Neural progenitor cell (in vitro differentiated cells): ENCODE measurements at regions not wholly inside any gene's neighbourhood (a gene's known extent, or its start where the extent isn't known, plus 50 kb on each side); places are given as distances from the start of the nearest gene placed in this dataset.

Source experiments
- EZH2 ChIP-seq: fragments of 200-600 bp; sonication (generic); IDR thresholded peaks from 2 replicates; pipeline ENCODE4 v1.6.1; 2017; ENCODE audit warnings: antibody characterized with exemption, mild to moderate bottlenecking, moderate library complexity
- EZH2phosphoT487 ChIP-seq: fragments of 200-600 bp; sonication (generic); IDR thresholded peaks from 2 replicates; pipeline ENCODE4 v1.6.1; 2017; ENCODE audit warnings: antibody characterized with exemption
- TF ChIP-seq, protein P1 (sequence below): fragments of 200-600 bp; sonication (generic); IDR thresholded peaks from 2 replicates; pipeline ENCODE4 v1.5.1; 2017; ENCODE audit warnings: antibody characterized with exemption, mild to moderate bottlenecking

DNA sequence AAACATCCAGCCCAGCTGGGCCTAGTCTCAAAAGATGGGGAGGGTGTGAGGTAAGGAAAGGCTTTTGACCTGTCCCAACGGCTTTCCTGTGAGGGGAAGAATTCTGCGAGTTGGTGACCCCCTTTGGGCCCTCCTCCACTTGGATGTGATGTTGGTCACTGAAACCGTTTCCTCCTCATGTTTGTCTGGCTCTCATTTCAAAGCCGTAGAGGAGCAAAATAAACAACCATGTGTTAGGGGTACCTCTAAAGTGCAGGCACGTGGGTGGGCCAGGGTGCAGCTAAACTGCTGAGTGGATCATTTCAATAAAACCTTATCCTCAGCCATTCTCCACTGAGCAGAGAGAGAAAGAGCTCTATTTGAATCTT is 84.3 kb upstream of the MELK start:
- no peak for TF ChIP-seq EZH2
- TF ChIP-seq, protein P1, sequence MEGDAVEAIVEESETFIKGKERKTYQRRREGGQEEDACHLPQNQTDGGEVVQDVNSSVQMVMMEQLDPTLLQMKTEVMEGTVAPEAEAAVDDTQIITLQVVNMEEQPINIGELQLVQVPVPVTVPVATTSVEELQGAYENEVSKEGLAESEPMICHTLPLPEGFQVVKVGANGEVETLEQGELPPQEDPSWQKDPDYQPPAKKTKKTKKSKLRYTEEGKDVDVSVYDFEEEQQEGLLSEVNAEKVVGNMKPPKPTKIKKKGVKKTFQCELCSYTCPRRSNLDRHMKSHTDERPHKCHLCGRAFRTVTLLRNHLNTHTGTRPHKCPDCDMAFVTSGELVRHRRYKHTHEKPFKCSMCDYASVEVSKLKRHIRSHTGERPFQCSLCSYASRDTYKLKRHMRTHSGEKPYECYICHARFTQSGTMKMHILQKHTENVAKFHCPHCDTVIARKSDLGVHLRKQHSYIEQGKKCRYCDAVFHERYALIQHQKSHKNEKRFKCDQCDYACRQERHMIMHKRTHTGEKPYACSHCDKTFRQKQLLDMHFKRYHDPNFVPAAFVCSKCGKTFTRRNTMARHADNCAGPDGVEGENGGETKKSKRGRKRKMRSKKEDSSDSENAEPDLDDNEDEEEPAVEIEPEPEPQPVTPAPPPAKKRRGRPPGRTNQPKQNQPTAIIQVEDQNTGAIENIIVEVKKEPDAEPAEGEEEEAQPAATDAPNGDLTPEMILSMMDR = no peak
- no peak for TF ChIP-seq EZH2phosphoT487
